DND-41 (cell line): ENCODE measurements at regions not wholly inside any gene's neighbourhood (a gene's known extent, or its start where the extent isn't known, plus 50 kb on each side); places are given as distances from the start of the nearest gene placed in this dataset.

Source experiments
- EZH2 ChIP-seq: IDR thresholded peaks from 3 replicates; pipeline ENCODE4 v1.6.1; 2012; ENCODE audit warnings: borderline replicate concordance, low read depth, mild to moderate bottlenecking, moderate library complexity, low read length, inconsistent platforms; ENCODE audit not compliant: severe bottlenecking
- TF ChIP-seq, protein P1 (sequence below): IDR thresholded peaks from 2 replicates; pipeline ENCODE4 v1.5.1; 2012; ENCODE audit warnings: borderline replicate concordance, low read length, moderate library complexity, mild to moderate bottlenecking; ENCODE audit not compliant: poor library complexity, severe bottlenecking; ENCODE audit errors: extremely low read depth

DNA sequence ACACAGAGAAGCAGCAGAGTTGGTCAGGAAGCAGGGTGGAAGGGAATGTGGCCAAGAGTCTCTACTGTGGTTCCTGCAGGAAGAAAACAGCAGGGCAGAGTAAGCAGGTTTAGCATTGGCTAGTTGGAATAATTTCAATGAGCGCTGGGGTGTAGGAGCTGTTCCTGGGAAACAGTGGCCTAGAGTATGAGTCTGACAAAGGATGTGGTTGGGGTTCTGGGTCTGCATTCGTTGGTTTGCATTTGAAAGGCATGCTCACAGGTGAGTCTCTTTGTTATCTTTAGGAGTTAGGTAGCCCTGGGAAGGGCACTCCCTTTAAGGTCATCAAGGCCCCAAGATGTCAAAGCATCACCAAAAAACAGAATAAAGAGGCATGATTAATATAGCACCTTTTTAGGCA, 911.6 kb upstream of the SLC35B3 start:
- TF ChIP-seq, protein P1, sequence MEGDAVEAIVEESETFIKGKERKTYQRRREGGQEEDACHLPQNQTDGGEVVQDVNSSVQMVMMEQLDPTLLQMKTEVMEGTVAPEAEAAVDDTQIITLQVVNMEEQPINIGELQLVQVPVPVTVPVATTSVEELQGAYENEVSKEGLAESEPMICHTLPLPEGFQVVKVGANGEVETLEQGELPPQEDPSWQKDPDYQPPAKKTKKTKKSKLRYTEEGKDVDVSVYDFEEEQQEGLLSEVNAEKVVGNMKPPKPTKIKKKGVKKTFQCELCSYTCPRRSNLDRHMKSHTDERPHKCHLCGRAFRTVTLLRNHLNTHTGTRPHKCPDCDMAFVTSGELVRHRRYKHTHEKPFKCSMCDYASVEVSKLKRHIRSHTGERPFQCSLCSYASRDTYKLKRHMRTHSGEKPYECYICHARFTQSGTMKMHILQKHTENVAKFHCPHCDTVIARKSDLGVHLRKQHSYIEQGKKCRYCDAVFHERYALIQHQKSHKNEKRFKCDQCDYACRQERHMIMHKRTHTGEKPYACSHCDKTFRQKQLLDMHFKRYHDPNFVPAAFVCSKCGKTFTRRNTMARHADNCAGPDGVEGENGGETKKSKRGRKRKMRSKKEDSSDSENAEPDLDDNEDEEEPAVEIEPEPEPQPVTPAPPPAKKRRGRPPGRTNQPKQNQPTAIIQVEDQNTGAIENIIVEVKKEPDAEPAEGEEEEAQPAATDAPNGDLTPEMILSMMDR = no peak
- no peak for TF ChIP-seq EZH2
